H9 (cell line): ENCODE measurements at regions not wholly inside any gene's neighbourhood (a gene's known extent, or its start where the extent isn't known, plus 50 kb on each side); places are given as distances from the start of the nearest gene placed in this dataset.

Experiments
- DNase-seq: peaks from one replicate; pipeline ENCODE4 v3.0.0-alpha.2; 2017
- H2AFZ ChIP-seq: one replicate; pipeline ENCODE4 v1.6.1; 2013; ENCODE audit warnings: mild to moderate bottlenecking, low read length, control low read depth, moderate library complexity
- H2AK5ac ChIP-seq: 2 replicates; pipeline ENCODE4 v1.6.1; 2013; ENCODE audit warnings: low read length, control low read depth, mixed read lengths; ENCODE audit not compliant: insufficient read length
- H2BK120ac ChIP-seq: one replicate; pipeline ENCODE4 v1.6.1; 2013; ENCODE audit warnings: low read depth, mild to moderate bottlenecking, low read length, control low read depth, inconsistent platforms; ENCODE audit not compliant: poor library complexity, severe bottlenecking
- H2BK12ac ChIP-seq: 2 replicates; pipeline ENCODE4 v1.6.1; 2013; ENCODE audit warnings: low read length, control low read depth, mixed read lengths, low read depth; ENCODE audit not compliant: insufficient read length
- H2BK15ac ChIP-seq: 2 replicates; pipeline ENCODE4 v1.6.1; 2013; ENCODE audit warnings: low read depth, low read length, control low read depth
- H2BK20ac ChIP-seq: one replicate; pipeline ENCODE4 v1.6.1; 2013; ENCODE audit warnings: low read depth, mild to moderate bottlenecking, low read length, control low read depth, inconsistent platforms; ENCODE audit not compliant: poor library complexity, severe bottlenecking
- H2BK5ac ChIP-seq: 2 replicates; pipeline ENCODE4 v1.6.1; 2013; ENCODE audit warnings: low read length, control low read depth, mixed read lengths; ENCODE audit not compliant: insufficient read length
- H3K14ac ChIP-seq: 2 replicates; pipeline ENCODE4 v1.6.1; 2013; ENCODE audit warnings: low read length, control low read depth; ENCODE audit not compliant: insufficient read depth
- H3K18ac ChIP-seq: 2 replicates; pipeline ENCODE4 v1.6.1; 2013; ENCODE audit warnings: low read depth, mild to moderate bottlenecking, mixed read lengths, low read length, control low read depth; ENCODE audit not compliant: insufficient read length
- H3K23ac ChIP-seq: 2 replicates; pipeline ENCODE4 v1.6.1; 2013; ENCODE audit warnings: low read length, control low read depth, mixed read lengths, low read depth; ENCODE audit not compliant: insufficient read length
- H3K23me2 ChIP-seq: 2 replicates; pipeline ENCODE4 v1.6.1; 2013; ENCODE audit warnings: low read depth, mild to moderate bottlenecking, mixed read lengths, low read length, control low read depth; ENCODE audit not compliant: insufficient read length, poor library complexity, severe bottlenecking
- H3K27ac ChIP-seq: 2 replicates; pipeline ENCODE4 v1.5.1; 2013; ENCODE audit warnings: low read length, control low read depth, mixed read lengths, low read depth; ENCODE audit not compliant: insufficient read length
- H3K27me3 ChIP-seq: 2 replicates; pipeline ENCODE4 v1.6.1; 2013; ENCODE audit warnings: low read length, control low read depth, inconsistent platforms; ENCODE audit not compliant: insufficient read depth
- H3K4ac ChIP-seq: 2 replicates; pipeline ENCODE4 v1.6.1; 2013; ENCODE audit warnings: low read depth, mild to moderate bottlenecking, control low read depth, inconsistent platforms, low read length, moderate library complexity
- H3K4me1 ChIP-seq: 2 replicates; pipeline ENCODE4 v1.6.1; 2013; ENCODE audit warnings: low read length, control low read depth, inconsistent platforms; ENCODE audit not compliant: insufficient read depth
- H3K4me2 ChIP-seq: 2 replicates; pipeline ENCODE4 v1.6.1; 2013; ENCODE audit warnings: low read length, control low read depth, mixed read lengths; ENCODE audit not compliant: insufficient read length, insufficient read depth
- H3K56ac ChIP-seq: 2 replicates; pipeline ENCODE4 v1.6.1; 2013; ENCODE audit warnings: low read depth, mild to moderate bottlenecking, mixed read lengths, low read length, control low read depth; ENCODE audit not compliant: insufficient read length
- H3K79me1 ChIP-seq: 2 replicates; pipeline ENCODE4 v1.6.1; 2013; ENCODE audit warnings: low read depth, mild to moderate bottlenecking, moderate library complexity, low read length, control low read depth, inconsistent platforms; ENCODE audit not compliant: insufficient read depth, poor library complexity, severe bottlenecking
- H3K79me2 ChIP-seq: 2 replicates; pipeline ENCODE4 v1.6.1; 2013; ENCODE audit warnings: low read length, control low read depth, inconsistent platforms; ENCODE audit not compliant: insufficient read depth
- H3K9ac ChIP-seq: 2 replicates; pipeline ENCODE4 v1.6.1; 2013; ENCODE audit warnings: low read length, control low read depth, mixed read lengths; ENCODE audit not compliant: insufficient read length; ENCODE audit errors: extremely low read depth
- H3K9me3 ChIP-seq: one replicate; pipeline ENCODE4 v1.6.1; 2013; ENCODE audit warnings: low read depth, low read length, inconsistent platforms; ENCODE audit not compliant: control insufficient read depth
- H3T11ph ChIP-seq: one replicate; pipeline ENCODE4 v1.6.1; 2013; ENCODE audit warnings: mild to moderate bottlenecking, low read length, control low read depth, inconsistent platforms
- H4K20me1 ChIP-seq: one replicate; pipeline ENCODE4 v1.6.1; 2013; ENCODE audit not compliant: control insufficient read depth, insufficient read length, insufficient read depth
- H4K5ac ChIP-seq: 2 replicates; pipeline ENCODE4 v1.6.1; 2013; ENCODE audit warnings: low read depth, mild to moderate bottlenecking, mixed read lengths, low read length, control low read depth; ENCODE audit not compliant: insufficient read length
- H4K8ac ChIP-seq: replicated peaks from 2 replicates; pipeline ENCODE4 v1.6.1; 2013; ENCODE audit warnings: low read length, control low read depth, mixed read lengths, low read depth; ENCODE audit not compliant: insufficient read length
- H4K91ac ChIP-seq: 2 replicates; pipeline ENCODE4 v1.6.1; 2013; ENCODE audit warnings: low read depth, mild to moderate bottlenecking, moderate library complexity, mixed read lengths, low read length, control low read depth; ENCODE audit not compliant: insufficient read length
- H3K27ac Mint-ChIP-seq, 3 experiments: 2 replicates in 2 of 3; 3 replicates in 1 of 3; pipeline ENCODE4 v1.8.0; 2020 to 2021; ENCODE audit warnings: mixed read lengths in 3 of 3, mild to moderate bottlenecking in 1 of 3, moderate library complexity in 1 of 3
- H3K27me3 Mint-ChIP-seq: 2 replicates; pipeline ENCODE4 v1.8.0; 2021; ENCODE audit warnings: low read depth, mild to moderate bottlenecking, moderate library complexity, mixed read lengths
- H3K36me3 Mint-ChIP-seq, 3 experiments: 2 replicates in 2 of 3; 3 replicates in 1 of 3; pipeline ENCODE4 v1.8.0; 2020 to 2021; ENCODE audit warnings: low read depth in 3 of 3, mixed read lengths in 3 of 3; ENCODE audit not compliant: insufficient read depth in 1 of 3
- H3K4me1 Mint-ChIP-seq, 2 experiments: 2 replicates each; pipeline ENCODE4 v1.8.0; 2020; ENCODE audit warnings: mixed read lengths in 2 of 2
- H3K4me3 Mint-ChIP-seq, 2 experiments: 2 replicates in 1 of 2; 3 replicates in 1 of 2; pipeline ENCODE4 v1.8.0; 2020 to 2021; ENCODE audit warnings: mild to moderate bottlenecking in 2 of 2, mixed read lengths in 2 of 2, moderate library complexity in 1 of 2
- H3K9me3 Mint-ChIP-seq, 2 experiments: 2 replicates in 1 of 2; 3 replicates in 1 of 2; pipeline ENCODE4 v1.8.0; 2020; ENCODE audit warnings: mild to moderate bottlenecking in 2 of 2, mixed read lengths in 2 of 2, moderate library complexity in 1 of 2
- TF ChIP-seq, protein P1 (sequence below): fragments of 200-600 bp; sonication (generic); conservative IDR thresholded peaks from 3 replicates; pipeline ENCODE4 v1.8.0; 2021; ENCODE audit warnings: antibody characterized with exemption, mild to moderate bottlenecking

- Histone ChIP-seq H3K4ac (no peak overlapping the region), H2AK5ac (no peak overlapping the region), H4K91ac (no peak overlapping the region), H4K5ac (no peak overlapping the region), H3K4me1 (no peaks in the 10 kb centered on the region), H3T11ph (no peak overlapping the region), H3K79me1 (no peaks in the 10 kb centered on the region), H3K79me2 (no peaks in the 10 kb centered on the region), H4K20me1 (no peaks in the 10 kb centered on the region), H2BK20ac (no peak overlapping the region), H3K9ac (no peak overlapping the region), H4K8ac (no peak overlapping the region), H2BK120ac (no peak overlapping the region), H3K56ac (no peak overlapping the region), H2BK15ac (no peak overlapping the region), H2BK12ac (no peak overlapping the region), H3K4me2 (no peak overlapping the region), H3K27me3 (no peaks in the 10 kb centered on the region), H3K18ac (no peak overlapping the region), H2AFZ (no peak overlapping the region), H2BK5ac (no peak overlapping the region), H3K27ac (no peak overlapping the region), H3K23ac (no peak overlapping the region), H3K9me3 (peaks cover 18% of the 10 kb centered on the region), H3K14ac (no peak overlapping the region), H3K23me2 (no peaks in the 10 kb centered on the region)
- Mint-ChIP-seq H3K4me1 (0 out of 4 replicates have a peak, but pooled peaks cover 0 to 2% of the 10 kb centered on the region in 2 experiments), H3K27me3 (no peaks in the 10 kb centered on the region), H3K4me3 (no peak overlapping the region), H3K36me3 (peaks cover 25 to 38% (median 34%) of the 10 kb centered on the region in 3 experiments), H3K9me3 (peaks cover 33 to 56% of the 10 kb centered on the region in 2 experiments), H3K27ac (no peak overlapping the region; a peak in 1 of 7 replicates)
- DNase-seq = no peak
- TF ChIP-seq, protein P1, sequence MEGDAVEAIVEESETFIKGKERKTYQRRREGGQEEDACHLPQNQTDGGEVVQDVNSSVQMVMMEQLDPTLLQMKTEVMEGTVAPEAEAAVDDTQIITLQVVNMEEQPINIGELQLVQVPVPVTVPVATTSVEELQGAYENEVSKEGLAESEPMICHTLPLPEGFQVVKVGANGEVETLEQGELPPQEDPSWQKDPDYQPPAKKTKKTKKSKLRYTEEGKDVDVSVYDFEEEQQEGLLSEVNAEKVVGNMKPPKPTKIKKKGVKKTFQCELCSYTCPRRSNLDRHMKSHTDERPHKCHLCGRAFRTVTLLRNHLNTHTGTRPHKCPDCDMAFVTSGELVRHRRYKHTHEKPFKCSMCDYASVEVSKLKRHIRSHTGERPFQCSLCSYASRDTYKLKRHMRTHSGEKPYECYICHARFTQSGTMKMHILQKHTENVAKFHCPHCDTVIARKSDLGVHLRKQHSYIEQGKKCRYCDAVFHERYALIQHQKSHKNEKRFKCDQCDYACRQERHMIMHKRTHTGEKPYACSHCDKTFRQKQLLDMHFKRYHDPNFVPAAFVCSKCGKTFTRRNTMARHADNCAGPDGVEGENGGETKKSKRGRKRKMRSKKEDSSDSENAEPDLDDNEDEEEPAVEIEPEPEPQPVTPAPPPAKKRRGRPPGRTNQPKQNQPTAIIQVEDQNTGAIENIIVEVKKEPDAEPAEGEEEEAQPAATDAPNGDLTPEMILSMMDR = peak; percentile 78
These were observed 117.2 kb downstream of the TEX13C start for GRCh38 chrX:125436855-125437254.
